HepG2 (cell line): ENCODE measurements at regions not wholly inside any gene's neighbourhood (a gene's known extent, or its start where the extent isn't known, plus 50 kb on each side); places are given as distances from the start of the nearest gene placed in this dataset.

ENCODE experiments used
- ATAC-seq: fragments of 200-7000 bp; cut with Tn5 transposase; 3 replicates; pipeline ENCODE4 v1.9.1; 2020; ENCODE audit warnings: mild to moderate bottlenecking, moderate library complexity
- BruUV-seq: library from RNA; stranded (reverse); fragments of 400-500 nt; replicated peaks from 2 replicates; lab custom pipeline; 2021; lab: Mats Ljungman, UMichigan
- CTCF ChIA-PET: fragments of 300-600 bp; formaldehyde crosslinking; extraction: SDS; loops from one replicate; lab custom pipeline; 2021; ENCODE audit warnings: low total read pairs, inconsistent platforms, low intra/inter-chr PET ratio; lab: Yijun Ruan, JAX
- POLR2A ChIA-PET: fragments of 350-600 bp; sonication (Branson Sonifier 250); formaldehyde crosslinking; loops from one replicate; lab custom pipeline; 2020; ENCODE audit warnings: antibody characterized with exemption, inconsistent platforms; lab: Yijun Ruan, JAX
- DNase-seq: peaks from one replicate; pipeline ENCODE4 v3.0.0-alpha.2; 2015; ENCODE audit warnings: low spot score
- FAIRE-seq: peaks from 3 replicates; lab custom pipeline; 2011; peaks lifted over from hg19 to GRCh38; lab: Jason Lieb, UNC
- H2AFZ ChIP-seq: one replicate; pipeline ENCODE4 v1.6.1; 2011; ENCODE audit warnings: low read length, inconsistent platforms
- H3K27ac ChIP-seq: fragments of 300-600 bp; 3 replicates; pipeline ENCODE4 v1.8.0; 2011; ENCODE audit warnings: mixed run types, mild to moderate bottlenecking, mixed read lengths, low read length, inconsistent platforms; ENCODE audit not compliant: insufficient read depth; ENCODE audit errors: extremely low read length
- H3K27me3 ChIP-seq, 2 experiments: fragments of 200-600 bp in 1 of 2; 2 replicates in 1 of 2; 3 replicates in 1 of 2; pipeline versions ENCODE4 v1.6.0 to v1.8.0; 2011; ENCODE audit warnings: low read length in 2 of 2, mild to moderate bottlenecking in 2 of 2, moderate library complexity in 2 of 2, inconsistent platforms in 1 of 2; ENCODE audit not compliant: insufficient read depth in 2 of 2, control insufficient read depth in 1 of 2
- H3K36me3 ChIP-seq, 2 experiments: fragments of 200-600 bp in 1 of 2; replicated peaks in 1 of 2; 2 replicates in 1 of 2; 3 replicates in 1 of 2; pipeline versions ENCODE4 v1.5.1 to v1.8.0; 2011; ENCODE audit warnings: low read length in 2 of 2, inconsistent platforms in 1 of 2; ENCODE audit not compliant: insufficient read depth in 2 of 2, control insufficient read depth in 1 of 2
- H3K4me1 ChIP-seq: 2 replicates; pipeline ENCODE4 v1.5.1; 2012; ENCODE audit warnings: low read length, inconsistent platforms; ENCODE audit not compliant: insufficient read depth
- H3K4me2 ChIP-seq: 2 replicates; pipeline ENCODE4 v1.6.0; 2011; ENCODE audit warnings: low read depth, low read length, inconsistent platforms
- H3K4me3 ChIP-seq, 3 experiments: fragments of 200-600 bp in 1 of 3; sonication (generic), shearing (Covaris generic) in 1 of 3; replicated peaks in 1 of 3; 2 replicates each; pipeline ENCODE4 v1.5.1; 2011 to 2016; ENCODE audit warnings: low read length in 3 of 3, inconsistent platforms in 2 of 3, low read depth in 2 of 3, mild to moderate bottlenecking in 2 of 3, control low read depth in 1 of 3, mixed read lengths in 1 of 3; ENCODE audit not compliant: insufficient read depth in 1 of 3
- H3K79me2 ChIP-seq: one replicate; pipeline ENCODE4 v1.6.1; 2011; ENCODE audit warnings: low read length, inconsistent platforms; ENCODE audit not compliant: insufficient read depth
- H3K9ac ChIP-seq: 2 replicates; pipeline ENCODE4 v1.6.0; 2011; ENCODE audit warnings: mild to moderate bottlenecking, low read depth, low read length, inconsistent platforms; ENCODE audit not compliant: insufficient read depth
- H3K9me3 ChIP-seq: 2 replicates; pipeline ENCODE4 v1.5.1; 2012; ENCODE audit warnings: mild to moderate bottlenecking, low read length
- H4K20me1 ChIP-seq: 2 replicates; pipeline ENCODE4 v1.6.0; 2011; ENCODE audit warnings: inconsistent platforms, mild to moderate bottlenecking, low read length, moderate library complexity; ENCODE audit not compliant: insufficient read depth
- CAMTA2 ChIP-seq: sonication (generic); formaldehyde crosslinking; IDR thresholded peaks from 2 replicates; pipeline ENCODE4 v1.4.0; 2020; ENCODE audit warnings: mild to moderate bottlenecking, missing genetic modification reagents, borderline replicate concordance
- EEA1 ChIP-seq: sonication (generic); formaldehyde crosslinking; IDR thresholded peaks from 2 replicates; pipeline ENCODE4 v1.5.1; 2020; ENCODE audit warnings: mild to moderate bottlenecking, missing genetic modification reagents, borderline replicate concordance
- HOXA9 ChIP-seq: sonication (generic); formaldehyde crosslinking; IDR thresholded peaks from 2 replicates; pipeline ENCODE4 v1.8.1; 2022; ENCODE audit warnings: missing genetic modification reagents, mild to moderate bottlenecking, moderate library complexity, borderline replicate concordance
- NFYC ChIP-seq: IDR thresholded peaks from 2 replicates; pipeline ENCODE4 v1.6.1; 2016; ENCODE audit warnings: missing genetic modification reagents, missing compliant biosample characterization
- PHB2 ChIP-seq: fragments of 450-650 bp; IDR thresholded peaks from 2 replicates; pipeline ENCODE4 v1.6.1; 2018; ENCODE audit not compliant: partially characterized antibody
- RBFOX2 ChIP-seq: fragments of 200-400 bp; formaldehyde crosslinking; IDR thresholded peaks from 2 replicates; pipeline ENCODE4 v1.6.1; 2017; ENCODE audit warnings: low read depth, mild to moderate bottlenecking, low read length
- SRSF4 ChIP-seq: fragments of 200-400 bp; formaldehyde crosslinking; IDR thresholded peaks from one replicate; pipeline ENCODE4 v1.6.1; 2018; ENCODE audit warnings: mild to moderate bottlenecking, low read depth, low read length, moderate library complexity; ENCODE audit not compliant: poor library complexity, severe bottlenecking
- TOPORS ChIP-seq: sonication (generic); formaldehyde crosslinking; IDR thresholded peaks from 2 replicates; pipeline ENCODE4 v1.8.0; 2023; ENCODE audit warnings: mild to moderate bottlenecking, missing genetic modification reagents
- TSC22D2 ChIP-seq: sonication (generic); formaldehyde crosslinking; IDR thresholded peaks from 2 replicates; pipeline ENCODE4 v1.5.1; 2020; ENCODE audit warnings: missing genetic modification reagents, mild to moderate bottlenecking, borderline replicate concordance
- ZFP91 ChIP-seq: sonication (generic); formaldehyde crosslinking; IDR thresholded peaks from 2 replicates; pipeline ENCODE4 v1.9.0; 2022; ENCODE audit warnings: missing genetic modification reagents, mild to moderate bottlenecking, borderline replicate concordance
- ZKSCAN1 ChIP-seq: fragments of 150-350 bp; IDR thresholded peaks from 2 replicates; pipeline ENCODE4 v1.6.1; 2014; ENCODE audit warnings: low read length
- ZMYM4 ChIP-seq: sonication (generic); formaldehyde crosslinking; IDR thresholded peaks from 2 replicates; pipeline ENCODE4 v1.8.1; 2023; ENCODE audit warnings: mild to moderate bottlenecking, missing genetic modification reagents
- ZNF17 ChIP-seq: sonication (generic); formaldehyde crosslinking; IDR thresholded peaks from 2 replicates; pipeline ENCODE4 v1.5.0; 2020; ENCODE audit warnings: mild to moderate bottlenecking, missing genetic modification reagents
- ZNF629 ChIP-seq: sonication (generic); formaldehyde crosslinking; conservative IDR thresholded peaks from 2 replicates; pipeline ENCODE4 v1.5.0; 2020; ENCODE audit warnings: missing genetic modification reagents
- ZNF678 ChIP-seq: sonication (generic); formaldehyde crosslinking; IDR thresholded peaks from 2 replicates; pipeline ENCODE4 v1.4.0; 2020; ENCODE audit warnings: mild to moderate bottlenecking, missing genetic modification reagents
- ZNF7 ChIP-seq: IDR thresholded peaks from 2 replicates; pipeline ENCODE4 v1.6.1; 2016; ENCODE audit warnings: missing biosample characterization, missing genetic modification reagents
- ZNF724P ChIP-seq: sonication (generic); formaldehyde crosslinking; IDR thresholded peaks from 2 replicates; pipeline ENCODE4 v1.8.0; 2022; ENCODE audit warnings: missing genetic modification reagents, borderline replicate concordance
- WGBS: methylation state at CpG from one replicate; pipeline ENCODE4 v1.1.6; 2017; ENCODE audit warnings: low lambda C conversion rate; 5-methylcytosine and 5-hydroxymethylcytosine counted together
- in situ Hi-C: cut with HindIII; loops from 2 replicates; pipeline ENCODE4 v1.10.0; 2017; ENCODE audit warnings: low pct_unique_long_range_greater_than_20kb; ENCODE audit not compliant: extremely low pct_ligation_motif_present
- intact Hi-C: fragments of 100-400 bp; cut with micrococcal nuclease; formaldehyde crosslinking; loops from one replicate; pipeline ENCODE4 v1.10.0; 2022; ENCODE audit not compliant: unreplicated experiment
- TF ChIP-seq, protein P1 (sequence below): IDR thresholded peaks from 2 replicates; pipeline ENCODE4 v1.6.1; 2016; ENCODE audit warnings: low read depth

DNA sequence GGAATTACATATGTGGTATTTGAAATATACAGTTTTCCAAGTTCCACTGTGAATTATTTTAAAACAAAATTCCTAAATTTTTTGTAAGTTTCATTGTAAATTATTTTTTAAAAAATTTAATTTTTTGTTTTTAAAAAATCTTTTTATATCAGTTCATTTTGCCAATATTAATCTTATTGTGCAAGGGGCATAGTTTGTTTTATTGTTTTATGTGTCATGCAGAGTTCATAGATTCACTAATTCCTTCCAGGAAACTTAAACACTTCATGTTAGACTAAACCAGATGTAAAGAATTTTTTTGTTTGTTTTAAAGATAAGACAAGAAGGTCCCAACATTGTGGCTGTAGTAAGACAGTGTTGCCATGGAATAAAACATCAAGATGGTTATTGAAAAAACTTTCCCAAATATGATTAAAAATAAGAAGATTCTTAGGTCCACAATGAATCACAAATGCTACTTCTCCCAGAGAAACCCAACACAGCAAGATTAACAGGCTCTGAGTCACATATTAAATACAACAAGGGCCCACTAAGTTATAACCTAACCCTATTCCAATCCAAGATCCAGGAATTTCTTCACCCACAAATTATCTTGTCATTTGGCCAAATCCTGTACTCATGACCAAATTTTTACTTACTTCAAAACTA is 464.7 kb upstream of the IGFBP3 start:
- CTCF ChIA-PET = no interaction called here
- Histone ChIP-seq H3K9ac (no peak overlapping the region), H3K27ac (no peak overlapping the region), H3K27me3 (no peaks in the 10 kb centered on the region), H3K4me3 (no peak overlapping the region), H3K79me2 (no peaks in the 10 kb centered on the region), H2AFZ (no peak overlapping the region), H3K4me2 (no peak overlapping the region), H3K36me3 (no peaks in the 10 kb centered on the region), H3K9me3 (no peaks in the 10 kb centered on the region), H3K4me1 (no peaks in the 10 kb centered on the region), H4K20me1 (no peaks in the 10 kb centered on the region)
- DNase-seq = no peak
- TF ChIP-seq, protein P1, sequence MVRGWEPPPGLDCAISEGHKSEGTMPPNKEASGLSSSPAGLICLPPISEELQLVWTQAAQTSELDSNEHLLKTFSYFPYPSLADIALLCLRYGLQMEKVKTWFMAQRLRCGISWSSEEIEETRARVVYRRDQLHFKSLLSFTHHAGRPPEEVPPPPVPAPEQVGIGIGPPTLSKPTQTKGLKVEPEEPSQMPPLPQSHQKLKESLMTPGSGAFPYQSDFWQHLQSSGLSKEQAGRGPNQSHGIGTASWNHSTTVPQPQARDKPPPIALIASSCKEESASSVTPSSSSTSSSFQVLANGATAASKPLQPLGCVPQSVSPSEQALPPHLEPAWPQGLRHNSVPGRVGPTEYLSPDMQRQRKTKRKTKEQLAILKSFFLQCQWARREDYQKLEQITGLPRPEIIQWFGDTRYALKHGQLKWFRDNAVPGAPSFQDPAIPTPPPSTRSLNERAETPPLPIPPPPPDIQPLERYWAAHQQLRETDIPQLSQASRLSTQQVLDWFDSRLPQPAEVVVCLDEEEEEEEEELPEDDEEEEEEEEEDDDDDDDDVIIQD (CRISPR knock-in tag) = no peak
- TF ChIP-seq ZNF629 (CRISPR knock-in tag) = no peak
- ATAC-seq = no peak
- no peak for FAIRE-seq
- POLR2A ChIA-PET = no interaction called here
- in situ Hi-C loops (no loop called here), intact Hi-C loops (no loop called here)
- BruUV-seq = no TSS peak

DNA sequence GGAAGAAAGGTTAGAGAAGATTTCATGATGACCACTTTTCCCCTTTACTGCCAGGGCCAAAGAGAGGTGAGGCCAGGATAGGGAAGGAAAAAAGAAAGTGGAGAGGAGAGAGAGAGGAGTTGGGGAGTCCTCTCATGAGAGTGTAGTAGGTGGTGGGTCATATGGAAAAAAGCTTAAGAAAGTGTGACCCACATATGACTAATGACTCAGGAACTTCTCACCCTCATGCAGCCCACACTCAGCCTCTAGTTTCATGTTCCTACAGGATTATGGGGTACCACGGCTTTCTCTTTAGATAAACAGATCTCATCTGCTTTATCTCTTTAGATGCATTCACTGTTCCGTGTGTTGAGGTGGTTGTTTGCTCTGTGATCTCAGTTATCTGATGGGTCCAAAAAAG is 462.5 kb upstream of the IGFBP3 start:
- H3K4me2 ChIP-seq = no peak overlapping the region
- POLR2A ChIA-PET = no interaction called here
- CTCF ChIA-PET = no interaction called here
- BruUV-seq = no TSS peak
- intact Hi-C loops (no loop called here), in situ Hi-C loops (no loop called here)
- no peak overlapping the region for H2AFZ ChIP-seq
- no peak overlapping the region for H3K27ac ChIP-seq
- H3K9me3 ChIP-seq = no peaks in the 10 kb centered on the region
- ATAC-seq (no peak), DNase-seq (no peak), FAIRE-seq (no peak)
- H3K9ac ChIP-seq = no peak overlapping the region
- no peaks in the 10 kb centered on the region for H3K79me2 ChIP-seq
- no peaks in the 10 kb centered on the region for H3K4me1 ChIP-seq
- H4K20me1 ChIP-seq = no peaks in the 10 kb centered on the region
- no peaks in the 10 kb centered on the region for H3K36me3 ChIP-seq
- H3K27me3 ChIP-seq = no peaks in the 10 kb centered on the region
- WGBS = 0% methylated on average over 2 of the region's 2 CpGs
- no peak overlapping the region for H3K4me3 ChIP-seq
- TF ChIP-seq CAMTA2 = no peak
- TF ChIP-seq RBFOX2 = no peak
- TF ChIP-seq TSC22D2 (CRISPR knock-in tag) = no peak
- TF ChIP-seq ZMYM4 (CRISPR knock-in tag) = no peak
- TF ChIP-seq SRSF4 = no peak
- no peak for TF ChIP-seq PHB2
- no peak for TF ChIP-seq NFYC (CRISPR knock-in tag)
- no peak for TF ChIP-seq ZNF724P (CRISPR knock-in tag)
- TF ChIP-seq TOPORS = no peak
- no peak for TF ChIP-seq HOXA9 (CRISPR knock-in tag)
- no peak for TF ChIP-seq ZKSCAN1
- no peak for TF ChIP-seq ZNF17 (CRISPR knock-in tag)
- no peak for TF ChIP-seq ZNF7 (CRISPR knock-in tag)
- TF ChIP-seq EEA1 = no peak
- no peak for TF ChIP-seq ZFP91 (CRISPR knock-in tag)
- no peak for TF ChIP-seq ZNF678 (CRISPR knock-in tag)
